ENCODE measurements at regions not wholly inside any gene's neighbourhood (a gene's known extent, or its start where the extent isn't known, plus 50 kb on each side); places are given as distances from the start of the nearest gene placed in this dataset.

GRCh38 chr1:43065191-43065590 lies 106.5 kb upstream of the SLC2A1 start:
- peak overlapping the region; percentile 1 for H3K4ac ChIP-seq (ENCODE audit: low read depth, low read length)
- H3K27ac ChIP-seq (ENCODE audit: low read depth, low read length), result no peak overlapping the region
- no peak overlapping the region for H4K8ac ChIP-seq (ENCODE audit: low read depth, low read length)
- H3K4me1 ChIP-seq (ENCODE audit: control insufficient read depth, low read depth, low read length), result peaks cover 8% of the 10 kb centered on the region
- H3K36me3 ChIP-seq (ENCODE audit: control insufficient read depth, insufficient read depth, low read length), result no peaks in the 10 kb centered on the region
- no peak overlapping the region for H2BK15ac ChIP-seq (replicated peaks; ENCODE audit: low read depth)
- H3K23ac ChIP-seq (ENCODE audit: low read length), result no peak overlapping the region
- no peak overlapping the region for H3K9ac ChIP-seq (ENCODE audit: low read length)
- H4K5ac ChIP-seq (ENCODE audit: low read length), result no peak overlapping the region
- no CpG with 5 or more reads among the region's 5 CpGs for WGBS (ENCODE audit: extremely low coverage, insufficient coverage, low lambda C conversion rate)
- H3K56ac ChIP-seq (ENCODE audit: low read length), result no peak overlapping the region
- H2BK120ac ChIP-seq (ENCODE audit: low read depth, low read length), result no peak overlapping the region
- peak overlapping the region; percentile 86 for H2AK5ac ChIP-seq (ENCODE audit: low read length)
- H3K79me2 ChIP-seq (ENCODE audit: control insufficient read depth, insufficient read depth, low read length), result no peaks in the 10 kb centered on the region
- DNase-seq, result no peak
- no peak overlapping the region for H3K4me3 ChIP-seq (ENCODE audit: low read length)
- no peak overlapping the region for H3K18ac ChIP-seq (ENCODE audit: low read length)
- no peaks in the 10 kb centered on the region for H3K79me1 ChIP-seq (ENCODE audit: low read length)
- H3K27me3 ChIP-seq (ENCODE audit: insufficient read depth, low read length, poor library complexity), result no peaks in the 10 kb centered on the region
- H3K4me2 ChIP-seq (ENCODE audit: low read length), result no peak overlapping the region
- H2BK5ac ChIP-seq (ENCODE audit: low read length), result no peak overlapping the region

GRCh38 chr1:43063394-43064219 lies 104.9 kb upstream of the SLC2A1 start:
- no peak overlapping the region for H2BK15ac ChIP-seq (replicated peaks; ENCODE audit: low read depth)
- H2BK120ac ChIP-seq (ENCODE audit: low read depth, low read length), result peak overlapping the region; percentile 52
- DNase-seq, result no peak
- H3K4me2 ChIP-seq (ENCODE audit: low read length), result no peak overlapping the region
- H3K27ac ChIP-seq (ENCODE audit: low read depth, low read length), result no peak overlapping the region
- no peaks in the 10 kb centered on the region for H3K27me3 ChIP-seq (ENCODE audit: insufficient read depth, low read length, poor library complexity)
- peak overlapping the region; percentile 36 for H2AK5ac ChIP-seq (ENCODE audit: low read length)
- H4K5ac ChIP-seq (ENCODE audit: low read length), result no peak overlapping the region
- peak overlapping the region; percentile 56 for H2BK5ac ChIP-seq (ENCODE audit: low read length)
- peak overlapping the region; percentile 22 for H3K18ac ChIP-seq (ENCODE audit: low read length)
- H3K79me1 ChIP-seq (ENCODE audit: low read length), result no peaks in the 10 kb centered on the region
- H3K4ac ChIP-seq (ENCODE audit: low read depth, low read length), result peak overlapping the region; percentile 87
- no peaks in the 10 kb centered on the region for H3K79me2 ChIP-seq (ENCODE audit: control insufficient read depth, insufficient read depth, low read length)
- no peaks in the 10 kb centered on the region for H3K36me3 ChIP-seq (ENCODE audit: control insufficient read depth, insufficient read depth, low read length)
- no peak overlapping the region for H3K23ac ChIP-seq (ENCODE audit: low read length)
- WGBS (ENCODE audit: extremely low coverage, insufficient coverage, low lambda C conversion rate), result no CpG with 5 or more reads among the region's 10 CpGs
- H3K4me3 ChIP-seq (ENCODE audit: low read length), result no peak overlapping the region
- no peak overlapping the region for H3K9ac ChIP-seq (ENCODE audit: low read length)
- peaks cover 9% of the 10 kb centered on the region for H3K4me1 ChIP-seq (ENCODE audit: control insufficient read depth, low read depth, low read length)
- H3K56ac ChIP-seq (ENCODE audit: low read length), result peak overlapping the region; percentile 40
- H4K8ac ChIP-seq (ENCODE audit: low read depth, low read length), result no peak overlapping the region

- H3K56ac ChIP-seq (ENCODE audit: low read length), result peak overlapping the region; percentile 92
- no peak overlapping the region for H4K8ac ChIP-seq (ENCODE audit: low read depth, low read length)
- no peaks in the 10 kb centered on the region for H3K79me2 ChIP-seq (ENCODE audit: control insufficient read depth, insufficient read depth, low read length)
- no CpG with 5 or more reads among the region's 12 CpGs for WGBS (ENCODE audit: extremely low coverage, insufficient coverage, low lambda C conversion rate)
- peak overlapping the region; percentile 17 for H2BK120ac ChIP-seq (ENCODE audit: low read depth, low read length)
- peak overlapping the region; percentile 97 for H2BK5ac ChIP-seq (ENCODE audit: low read length)
- peak overlapping the region; percentile 11 for H3K18ac ChIP-seq (ENCODE audit: low read length)
- H3K4me2 ChIP-seq (ENCODE audit: low read length), result no peak overlapping the region
- H3K27ac ChIP-seq (ENCODE audit: low read depth, low read length), result no peak overlapping the region
- H3K27me3 ChIP-seq (ENCODE audit: insufficient read depth, low read length, poor library complexity), result no peaks in the 10 kb centered on the region
- H3K4me3 ChIP-seq (ENCODE audit: low read length), result no peak overlapping the region
- H3K36me3 ChIP-seq (ENCODE audit: control insufficient read depth, insufficient read depth, low read length), result no peaks in the 10 kb centered on the region
- no peaks in the 10 kb centered on the region for H3K79me1 ChIP-seq (ENCODE audit: low read length)
- H4K5ac ChIP-seq (ENCODE audit: low read length), result no peak overlapping the region
- no peak overlapping the region for H3K23ac ChIP-seq (ENCODE audit: low read length)
- peak overlapping the region; percentile 91 for H3K4ac ChIP-seq (ENCODE audit: low read depth, low read length)
- H3K9ac ChIP-seq (ENCODE audit: low read length), result peak overlapping the region; percentile 33
- DNase-seq, result no peak
- H3K4me1 ChIP-seq (ENCODE audit: control insufficient read depth, low read depth, low read length), result peaks cover 9% of the 10 kb centered on the region
- no peak overlapping the region for H2BK15ac ChIP-seq (replicated peaks; ENCODE audit: low read depth)
- peak overlapping the region; percentile 100 for H2AK5ac ChIP-seq (ENCODE audit: low read length)
These were observed 103.9 kb upstream of the SLC2A1 start for GRCh38 chr1:43062527-43063095.

- H2AK5ac ChIP-seq (ENCODE audit: low read length), result no peak overlapping the region
These were observed 103.1 kb upstream of the SLC2A1 start for GRCh38 chr1:43061757-43062156.

GRCh38 chr1:43059640-43060574 lies 101.2 kb upstream of the SLC2A1 start:
- Histone ChIP-seq H3K4me1 (ENCODE audit: control insufficient read depth, low read depth, low read length) (peaks cover 9% of the 10 kb centered on the region), H3K56ac (ENCODE audit: low read length) (peak overlapping the region; percentile 77), H3K79me2 (ENCODE audit: control insufficient read depth, insufficient read depth, low read length) (no peaks in the 10 kb centered on the region), H3K27ac (ENCODE audit: low read depth, low read length) (no peak overlapping the region), H2BK5ac (ENCODE audit: low read length) (peak overlapping the region; percentile 56), H2BK15ac (replicated peaks; ENCODE audit: low read depth) (no peak overlapping the region), H4K8ac (ENCODE audit: low read depth, low read length) (no peak overlapping the region), H3K4ac (ENCODE audit: low read depth, low read length) (peak overlapping the region; percentile 56), H3K9ac (ENCODE audit: low read length) (no peak overlapping the region), H3K27me3 (ENCODE audit: insufficient read depth, low read length, poor library complexity) (no peaks in the 10 kb centered on the region), H3K4me2 (ENCODE audit: low read length) (no peak overlapping the region), H3K23ac (ENCODE audit: low read length) (no peak overlapping the region), H4K5ac (ENCODE audit: low read length) (peak overlapping the region; percentile 56), H2BK120ac (ENCODE audit: low read depth, low read length) (peak overlapping the region; percentile 14), H3K36me3 (ENCODE audit: control insufficient read depth, insufficient read depth, low read length) (no peaks in the 10 kb centered on the region), H3K4me3 (ENCODE audit: low read length) (no peak overlapping the region), H3K79me1 (ENCODE audit: low read length) (no peaks in the 10 kb centered on the region), H2AK5ac (ENCODE audit: low read length) (peak overlapping the region; percentile 94), H3K18ac (ENCODE audit: low read length) (peak overlapping the region; percentile 12)
- WGBS (ENCODE audit: extremely low coverage, insufficient coverage, low lambda C conversion rate), result no CpG with 5 or more reads among the region's 9 CpGs
- no peak for DNase-seq

More at GRCh38 chr1:43061757-43062156, 103.1 kb upstream of the SLC2A1 start:
- H3K18ac ChIP-seq (ENCODE audit: low read length), result no peak overlapping the region
- DNase-seq, result peak; percentile 77
- H4K8ac ChIP-seq (ENCODE audit: low read depth, low read length), result no peak overlapping the region
- no CpG with 5 or more reads among the region's 3 CpGs for WGBS (ENCODE audit: extremely low coverage, insufficient coverage, low lambda C conversion rate)
- H3K4me2 ChIP-seq (ENCODE audit: low read length), result no peak overlapping the region
- no peak overlapping the region for H3K27ac ChIP-seq (ENCODE audit: low read depth, low read length)
- H3K9ac ChIP-seq (ENCODE audit: low read length), result no peak overlapping the region
- H3K36me3 ChIP-seq (ENCODE audit: control insufficient read depth, insufficient read depth, low read length), result no peaks in the 10 kb centered on the region
- peak overlapping the region; percentile 92 for H3K56ac ChIP-seq (ENCODE audit: low read length)
- H3K4me1 ChIP-seq (ENCODE audit: control insufficient read depth, low read depth, low read length), result peaks cover 9% of the 10 kb centered on the region
- no peaks in the 10 kb centered on the region for H3K79me1 ChIP-seq (ENCODE audit: low read length)
- no peak overlapping the region for H2BK15ac ChIP-seq (replicated peaks; ENCODE audit: low read depth)
- H3K4ac ChIP-seq (ENCODE audit: low read depth, low read length), result no peak overlapping the region
- no peaks in the 10 kb centered on the region for H3K27me3 ChIP-seq (ENCODE audit: insufficient read depth, low read length, poor library complexity)
- H2BK120ac ChIP-seq (ENCODE audit: low read depth, low read length), result no peak overlapping the region
- no peak overlapping the region for H4K5ac ChIP-seq (ENCODE audit: low read length)
- H3K23ac ChIP-seq (ENCODE audit: low read length), result no peak overlapping the region
- H3K79me2 ChIP-seq (ENCODE audit: control insufficient read depth, insufficient read depth, low read length), result no peaks in the 10 kb centered on the region
- peak overlapping the region; percentile 97 for H2BK5ac ChIP-seq (ENCODE audit: low read length)
- H3K4me3 ChIP-seq (ENCODE audit: low read length), result no peak overlapping the region
